ENCODE measurements at regions not wholly inside any gene's neighbourhood (a gene's known extent, or its start where the extent isn't known, plus 50 kb on each side); places are given as distances from the start of the nearest gene placed in this dataset.

- Histone ChIP-seq H3K27ac (no peak overlapping the region), H3K4me3 (no peak overlapping the region), H3K27me3 (replicated peaks; ENCODE audit: insufficient read depth) (no peaks in the 10 kb centered on the region), H3K36me3 (no peaks in the 10 kb centered on the region), H3K9me3 (no peaks in the 10 kb centered on the region), H3K4me1 (ENCODE audit: control insufficient read depth in 1 of 2, low read depth in 2 of 2) (no peaks in the 10 kb centered on the region)
- TF ChIP-seq, protein P1, sequence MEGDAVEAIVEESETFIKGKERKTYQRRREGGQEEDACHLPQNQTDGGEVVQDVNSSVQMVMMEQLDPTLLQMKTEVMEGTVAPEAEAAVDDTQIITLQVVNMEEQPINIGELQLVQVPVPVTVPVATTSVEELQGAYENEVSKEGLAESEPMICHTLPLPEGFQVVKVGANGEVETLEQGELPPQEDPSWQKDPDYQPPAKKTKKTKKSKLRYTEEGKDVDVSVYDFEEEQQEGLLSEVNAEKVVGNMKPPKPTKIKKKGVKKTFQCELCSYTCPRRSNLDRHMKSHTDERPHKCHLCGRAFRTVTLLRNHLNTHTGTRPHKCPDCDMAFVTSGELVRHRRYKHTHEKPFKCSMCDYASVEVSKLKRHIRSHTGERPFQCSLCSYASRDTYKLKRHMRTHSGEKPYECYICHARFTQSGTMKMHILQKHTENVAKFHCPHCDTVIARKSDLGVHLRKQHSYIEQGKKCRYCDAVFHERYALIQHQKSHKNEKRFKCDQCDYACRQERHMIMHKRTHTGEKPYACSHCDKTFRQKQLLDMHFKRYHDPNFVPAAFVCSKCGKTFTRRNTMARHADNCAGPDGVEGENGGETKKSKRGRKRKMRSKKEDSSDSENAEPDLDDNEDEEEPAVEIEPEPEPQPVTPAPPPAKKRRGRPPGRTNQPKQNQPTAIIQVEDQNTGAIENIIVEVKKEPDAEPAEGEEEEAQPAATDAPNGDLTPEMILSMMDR (IDR thresholded peaks at IDR 0.05) = no peak
- ATAC-seq (ENCODE audit: insufficient number of reproducible peaks, low FRiP score, low read depth) (no peak), DNase-seq (ENCODE audit: low spot score) (no peak)
These were observed 187.8 kb downstream of the ZNF516 start for GRCh38 chr18:76307293-76307690.

DNA sequence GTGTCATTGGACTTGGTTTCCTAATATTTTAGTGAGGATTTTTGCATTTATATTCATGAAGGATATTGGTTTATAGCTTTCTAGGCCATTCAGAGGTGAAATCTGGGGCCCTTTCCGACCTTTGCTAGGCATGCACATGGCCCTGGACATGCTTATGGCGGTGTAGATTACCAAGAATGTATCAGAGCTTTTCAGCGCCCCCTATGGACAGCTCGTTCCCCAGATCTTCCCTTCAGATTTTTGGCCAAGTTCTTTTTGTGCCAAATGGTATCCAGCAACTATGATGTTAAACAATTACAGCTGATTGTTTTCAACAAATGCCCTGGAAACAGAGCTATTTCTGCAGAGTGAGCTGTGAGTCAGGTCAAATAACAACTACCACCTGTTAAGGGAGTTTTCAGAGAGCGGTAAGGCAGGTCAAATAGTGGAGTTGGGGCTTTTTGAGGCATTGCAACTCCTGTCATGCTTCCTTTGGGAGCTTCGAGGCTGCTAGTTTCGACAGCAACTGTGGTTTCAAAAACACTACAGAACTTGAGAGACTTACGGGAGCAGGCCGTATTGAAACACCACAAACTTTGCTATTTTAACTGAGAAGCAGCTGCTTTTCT, 188.3 kb downstream of the ZNF516 start:
- Histone ChIP-seq H3K27me3 (replicated peaks; ENCODE audit: insufficient read depth) (no peaks in the 10 kb centered on the region), H3K36me3 (no peaks in the 10 kb centered on the region), H3K27ac (no peak overlapping the region), H3K4me1 (ENCODE audit: control insufficient read depth in 1 of 2, low read depth in 2 of 2) (no peaks in the 10 kb centered on the region), H3K4me3 (no peak overlapping the region), H3K9me3 (no peaks in the 10 kb centered on the region)
- ATAC-seq (ENCODE audit: insufficient number of reproducible peaks, low FRiP score, low read depth) (no peak), DNase-seq (ENCODE audit: low spot score) (no peak)
- TF ChIP-seq, protein P1 (IDR thresholded peaks at IDR 0.05) = no peak

DNA sequence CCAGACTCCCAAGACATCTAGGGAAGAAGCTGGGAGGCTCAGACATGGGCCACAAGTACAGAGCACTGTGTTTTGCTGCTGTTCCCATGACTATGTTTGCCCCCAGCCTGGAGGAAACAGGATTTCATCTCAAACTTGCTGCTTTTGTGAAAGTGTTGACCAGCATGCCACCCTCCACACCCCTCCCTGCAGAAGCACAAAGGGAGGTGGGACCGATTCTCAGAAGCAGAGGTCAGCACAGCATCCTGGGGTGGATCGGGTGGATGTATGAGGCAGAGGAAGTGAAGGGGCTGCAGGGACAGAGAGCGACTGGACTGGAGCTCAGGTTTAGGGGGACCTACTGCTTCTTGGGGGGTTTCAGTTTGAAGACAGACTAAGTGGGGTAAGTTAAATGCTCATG, 209.2 kb downstream of the ZNF516 start:
- DNase-seq (ENCODE audit: low spot score) = no peak
- H3K4me1 ChIP-seq (ENCODE audit: control insufficient read depth in 1 of 2, low read depth in 2 of 2) = no peaks in the 10 kb centered on the region
- H3K27me3 ChIP-seq (replicated peaks; ENCODE audit: insufficient read depth) = no peaks in the 10 kb centered on the region
- peaks cover 8% of the 10 kb centered on the region for H3K9me3 ChIP-seq
- no peak for ATAC-seq (ENCODE audit: insufficient number of reproducible peaks, low FRiP score, low read depth)
- H3K27ac ChIP-seq = no peak overlapping the region
- no peaks in the 10 kb centered on the region for H3K36me3 ChIP-seq
- TF ChIP-seq, protein P1 (IDR thresholded peaks at IDR 0.05) = no peak
- H3K4me3 ChIP-seq = no peak overlapping the region

DNA sequence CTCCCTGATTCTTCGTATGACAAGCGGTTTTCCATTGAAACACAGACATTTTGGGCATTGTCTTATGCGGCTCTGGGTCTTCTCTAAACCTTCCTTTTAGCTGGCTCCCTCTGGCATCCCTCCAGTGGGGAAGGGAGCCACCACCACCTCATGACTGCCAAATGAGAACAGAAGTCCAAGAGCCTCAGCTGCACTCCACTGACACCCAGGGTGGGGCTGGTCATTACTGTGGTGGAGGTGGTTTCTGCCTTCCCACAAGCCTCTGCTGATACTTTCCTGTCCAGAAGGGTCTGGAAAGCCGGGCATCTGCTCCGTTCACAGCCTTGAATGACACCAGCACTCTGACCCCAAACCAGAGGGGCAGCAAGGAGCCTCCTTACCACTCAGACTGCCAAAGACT, 213.5 kb downstream of the ZNF516 start:
- ATAC-seq (ENCODE audit: insufficient number of reproducible peaks, low FRiP score, low read depth) = no peak
- no peaks in the 10 kb centered on the region for H3K27me3 ChIP-seq (replicated peaks; ENCODE audit: insufficient read depth)
- no peaks in the 10 kb centered on the region for H3K4me1 ChIP-seq (ENCODE audit: control insufficient read depth in 1 of 2, low read depth in 2 of 2)

DNA sequence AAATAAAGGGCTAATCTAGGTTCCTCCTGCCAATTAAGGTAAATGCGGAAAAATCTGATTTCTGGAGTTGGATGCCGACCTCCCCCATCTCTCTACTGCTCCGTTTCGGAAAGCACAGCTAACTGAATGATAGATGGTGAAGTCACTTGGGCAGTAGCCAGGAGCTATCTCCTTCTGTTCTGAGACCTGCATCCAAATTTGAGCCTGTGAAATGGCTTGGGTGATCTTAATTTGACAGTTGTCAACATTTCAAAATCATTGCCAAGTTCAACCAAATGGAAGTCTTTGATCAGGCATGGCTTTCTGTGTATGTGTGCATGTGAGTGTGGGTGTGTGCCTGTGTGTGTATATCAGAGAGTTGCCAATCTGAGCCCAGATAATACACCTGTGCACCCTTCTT, 217.2 kb downstream of the ZNF516 start:
- ATAC-seq (ENCODE audit: insufficient number of reproducible peaks, low FRiP score, low read depth) (no peak), DNase-seq (ENCODE audit: low spot score) (no peak)
- Histone ChIP-seq H3K27me3 (replicated peaks; ENCODE audit: insufficient read depth) (no peaks in the 10 kb centered on the region), H3K4me3 (no peak overlapping the region), H3K9me3 (peaks cover 4% of the 10 kb centered on the region), H3K27ac (no peak overlapping the region), H3K4me1 (ENCODE audit: control insufficient read depth in 1 of 2, low read depth in 2 of 2) (no peaks in the 10 kb centered on the region), H3K36me3 (no peaks in the 10 kb centered on the region)
- TF ChIP-seq, protein P1 (IDR thresholded peaks at IDR 0.05) = no peak

More for the DNA sequence above, 213.5 kb downstream of the ZNF516 start:
- Histone ChIP-seq H3K4me3 (no peak overlapping the region), H3K36me3 (no peaks in the 10 kb centered on the region), H3K9me3 (peaks cover 4% of the 10 kb centered on the region), H3K27ac (no peak overlapping the region)
- no peak for DNase-seq (ENCODE audit: low spot score)
- TF ChIP-seq, protein P1 (IDR thresholded peaks at IDR 0.05) = no peak

Data from thoracic aorta (tissue), 2 donors.